GM23338 (cell line): ENCODE measurements at regions not wholly inside any gene's neighbourhood (a gene's known extent, or its start where the extent isn't known, plus 50 kb on each side); places are given as distances from the start of the nearest gene placed in this dataset.

Experiments used
- ATAC-seq: fragments of 200-7000 bp; cut with Tn5 transposase; 3 replicates; pipeline ENCODE4 v1.9.1; 2020
- DNase-seq: peaks from one replicate; pipeline ENCODE4 v3.0.0-alpha.2; 2015; ENCODE audit warnings: low spot score
- H2AFZ ChIP-seq: fragments of 200-600 bp; sonication (generic); 2 replicates; pipeline ENCODE4 v1.8.0; 2016; ENCODE audit warnings: antibody characterized with exemption, mild to moderate bottlenecking, moderate library complexity
- H3F3A ChIP-seq: fragments of 200-600 bp; sonication (generic); replicated peaks from 2 replicates; pipeline ENCODE4 v1.8.0; 2017; ENCODE audit warnings: antibody characterized with exemption, mixed run types, low read depth
- H3K27ac ChIP-seq: fragments of 200-600 bp; sonication (generic); 2 replicates; pipeline ENCODE4 v1.6.1; 2016; ENCODE audit warnings: low read depth
- H3K27me3 ChIP-seq: fragments of 200-600 bp; sonication (generic); 2 replicates; pipeline ENCODE4 v1.8.0; 2016; ENCODE audit warnings: mild to moderate bottlenecking, mixed run types, moderate library complexity; ENCODE audit not compliant: insufficient read depth
- H3K36me3 ChIP-seq: fragments of 200-600 bp; sonication (generic); 2 replicates; pipeline ENCODE4 v1.8.0; 2016; ENCODE audit warnings: mild to moderate bottlenecking; ENCODE audit not compliant: insufficient read depth
- H3K4me1 ChIP-seq: fragments of 200-600 bp; sonication (generic); 2 replicates; pipeline ENCODE4 v1.8.0; 2016; ENCODE audit warnings: mild to moderate bottlenecking, moderate library complexity; ENCODE audit not compliant: insufficient read depth
- H3K4me2 ChIP-seq: fragments of 200-600 bp; sonication (generic); 2 replicates; pipeline ENCODE4 v1.7.1; 2017; ENCODE audit warnings: mixed run types
- H3K4me3 ChIP-seq: fragments of 200-600 bp; sonication (generic); 2 replicates; pipeline ENCODE4 v1.6.1; 2016; ENCODE audit warnings: mixed run types
- H3K79me2 ChIP-seq: fragments of 200-600 bp; sonication (generic); replicated peaks from 2 replicates; pipeline ENCODE4 v1.8.0; 2017; ENCODE audit warnings: mild to moderate bottlenecking; ENCODE audit not compliant: insufficient read depth
- H3K9me2 ChIP-seq: fragments of 200-600 bp; sonication (generic); 2 replicates; pipeline ENCODE4 v1.8.0; 2017; ENCODE audit not compliant: insufficient read depth
- H4K20me1 ChIP-seq: fragments of 200-600 bp; sonication (generic); replicated peaks from 2 replicates; pipeline ENCODE4 v1.8.0; 2017; ENCODE audit warnings: mild to moderate bottlenecking; ENCODE audit not compliant: insufficient read depth
- H3K27ac Mint-ChIP-seq: 2 replicates; pipeline ENCODE4 v1.8.0; 2020; ENCODE audit warnings: inconsistent platforms, mild to moderate bottlenecking, moderate library complexity, mixed read lengths
- H3K27me3 Mint-ChIP-seq: 3 replicates; pipeline ENCODE4 v1.8.0; 2022; ENCODE audit warnings: low read depth, mild to moderate bottlenecking, moderate library complexity, mixed read lengths, inconsistent platforms; ENCODE audit not compliant: insufficient read depth, poor library complexity
- H3K36me3 Mint-ChIP-seq: 3 replicates; pipeline ENCODE4 v1.8.0; 2021; ENCODE audit warnings: low read depth, mild to moderate bottlenecking, inconsistent platforms, moderate library complexity, mixed read lengths
- H3K4me1 Mint-ChIP-seq: 3 replicates; pipeline ENCODE4 v1.8.0; 2020; ENCODE audit warnings: mild to moderate bottlenecking, inconsistent platforms, mixed read lengths
- H3K4me3 Mint-ChIP-seq: 3 replicates; pipeline ENCODE4 v1.8.0; 2021; ENCODE audit warnings: moderate library complexity, mild to moderate bottlenecking, inconsistent platforms, mixed read lengths
- H3K9me3 Mint-ChIP-seq: 3 replicates; pipeline ENCODE4 v1.8.0; 2020; ENCODE audit warnings: moderate library complexity, mild to moderate bottlenecking, inconsistent platforms, mixed read lengths
- CREB1 ChIP-seq: fragments of 250-450 bp; sonication (Bioruptor Pico); IDR thresholded peaks from 2 replicates; pipeline ENCODE4 v1.5.0; 2020; ENCODE audit warnings: low read depth, mild to moderate bottlenecking, moderate library complexity
- ETS1 ChIP-seq: IDR thresholded peaks from 2 replicates; pipeline ENCODE4 v1.6.1; 2016; ENCODE audit warnings: antibody characterized with exemption
- EZH2 ChIP-seq: fragments of 200-600 bp; sonication (generic); IDR thresholded peaks from one replicate; pipeline ENCODE4 v1.8.0; 2017; ENCODE audit warnings: antibody characterized with exemption, mild to moderate bottlenecking, low read depth; ENCODE audit not compliant: unreplicated experiment
- EZH2phosphoT487 ChIP-seq: fragments of 200-600 bp; sonication (generic); IDR thresholded peaks from one replicate; pipeline ENCODE4 v1.8.1; 2018; ENCODE audit warnings: antibody characterized with exemption; ENCODE audit not compliant: unreplicated experiment
- JUNB ChIP-seq: IDR thresholded peaks from one replicate; pipeline ENCODE4 v1.6.1; 2016; ENCODE audit warnings: antibody characterized with exemption; ENCODE audit not compliant: unreplicated experiment
- NANOG ChIP-seq: IDR thresholded peaks from 2 replicates; pipeline ENCODE4 v1.6.1; 2016; ENCODE audit warnings: antibody characterized with exemption, borderline replicate concordance
- POLR2AphosphoS5 ChIP-seq: IDR thresholded peaks from 2 replicates; pipeline ENCODE4 v1.6.1; 2016; ENCODE audit warnings: antibody characterized with exemption, low read depth
- REST ChIP-seq: IDR thresholded peaks from one replicate; pipeline ENCODE4 v1.6.1; 2018; ENCODE audit warnings: antibody characterized with exemption; ENCODE audit not compliant: unreplicated experiment
- STAT1 ChIP-seq: IDR thresholded peaks from one replicate; pipeline ENCODE4 v1.6.1; 2016; ENCODE audit warnings: antibody characterized with exemption; ENCODE audit not compliant: unreplicated experiment
- ZNF114 ChIP-seq: fragments of 250-450 bp; sonication (Bioruptor Pico); IDR thresholded peaks from 2 replicates; pipeline ENCODE4 v1.5.0; 2020; ENCODE audit warnings: mild to moderate bottlenecking, moderate library complexity
- ZNF331 ChIP-seq: fragments of 250-450 bp; sonication (Bioruptor Pico); IDR thresholded peaks from 2 replicates; pipeline ENCODE4 v1.5.0; 2020; ENCODE audit warnings: low read depth, mild to moderate bottlenecking, moderate library complexity
- ZNF462 ChIP-seq: fragments of 250-450 bp; sonication (Bioruptor Pico); IDR thresholded peaks from 2 replicates; pipeline ENCODE4 v1.5.0; 2020; ENCODE audit warnings: mild to moderate bottlenecking, moderate library complexity
- TF ChIP-seq, protein P1 (sequence below), 2 experiments: fragments of 200-600 bp in 1 of 2; sonication (generic) in 1 of 2; conservative IDR thresholded peaks; 2 replicates each; pipeline versions ENCODE4 v1.5.1 to v1.6.1; 2016 to 2017; ENCODE audit warnings: antibody characterized with exemption in 2 of 2, low read depth in 2 of 2, mild to moderate bottlenecking in 2 of 2, moderate library complexity in 1 of 2

DNA sequence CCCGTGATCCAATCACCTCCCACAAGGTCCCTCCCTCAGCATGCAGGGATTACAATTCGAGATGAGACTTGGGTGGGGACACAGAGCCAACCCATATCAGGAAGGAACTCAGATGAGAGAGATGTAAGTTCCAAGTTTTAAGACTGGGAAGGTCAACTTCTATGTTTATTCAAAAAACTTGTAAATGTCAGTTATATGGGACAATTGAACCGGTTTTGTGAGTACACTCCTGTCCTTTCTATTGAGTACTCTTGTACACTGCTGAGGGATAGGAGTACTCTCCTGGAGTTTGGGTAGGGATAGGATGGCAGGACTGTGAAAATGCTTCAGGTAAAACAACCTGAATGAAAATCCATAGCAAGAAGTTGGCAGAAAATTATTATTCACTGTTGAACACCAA, 239.1 kb downstream of the ZNF674 start:
- Histone ChIP-seq H3K36me3 (no peaks in the 10 kb centered on the region), H3K4me2 (no peak overlapping the region), H3K9me2 (no peaks in the 10 kb centered on the region), H4K20me1 (no peaks in the 10 kb centered on the region), H3K4me3 (no peak overlapping the region), H3K27me3 (no peaks in the 10 kb centered on the region), H2AFZ (no peak overlapping the region), H3K27ac (no peak overlapping the region), H3K4me1 (peaks cover 7% of the 10 kb centered on the region), H3F3A (no peaks in the 10 kb centered on the region), H3K79me2 (no peaks in the 10 kb centered on the region)
- H3K36me3 Mint-ChIP-seq = peaks cover 17% of the 10 kb centered on the region
- no peak overlapping the region for H3K27ac Mint-ChIP-seq
- TF ChIP-seq CREB1 (CRISPR knock-in tag) = no peak
- TF ChIP-seq NANOG = no peak
- no peak for TF ChIP-seq REST
- TF ChIP-seq, protein P1, sequence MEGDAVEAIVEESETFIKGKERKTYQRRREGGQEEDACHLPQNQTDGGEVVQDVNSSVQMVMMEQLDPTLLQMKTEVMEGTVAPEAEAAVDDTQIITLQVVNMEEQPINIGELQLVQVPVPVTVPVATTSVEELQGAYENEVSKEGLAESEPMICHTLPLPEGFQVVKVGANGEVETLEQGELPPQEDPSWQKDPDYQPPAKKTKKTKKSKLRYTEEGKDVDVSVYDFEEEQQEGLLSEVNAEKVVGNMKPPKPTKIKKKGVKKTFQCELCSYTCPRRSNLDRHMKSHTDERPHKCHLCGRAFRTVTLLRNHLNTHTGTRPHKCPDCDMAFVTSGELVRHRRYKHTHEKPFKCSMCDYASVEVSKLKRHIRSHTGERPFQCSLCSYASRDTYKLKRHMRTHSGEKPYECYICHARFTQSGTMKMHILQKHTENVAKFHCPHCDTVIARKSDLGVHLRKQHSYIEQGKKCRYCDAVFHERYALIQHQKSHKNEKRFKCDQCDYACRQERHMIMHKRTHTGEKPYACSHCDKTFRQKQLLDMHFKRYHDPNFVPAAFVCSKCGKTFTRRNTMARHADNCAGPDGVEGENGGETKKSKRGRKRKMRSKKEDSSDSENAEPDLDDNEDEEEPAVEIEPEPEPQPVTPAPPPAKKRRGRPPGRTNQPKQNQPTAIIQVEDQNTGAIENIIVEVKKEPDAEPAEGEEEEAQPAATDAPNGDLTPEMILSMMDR (conservative IDR thresholded peaks at IDR 0.05; ENCODE audit: low read depth in 2 of 2) = no peak
- no peak for TF ChIP-seq ZNF114
- no peak for TF ChIP-seq ZNF331 (CRISPR knock-in tag)
- no peak for TF ChIP-seq EZH2phosphoT487
- no peak for TF ChIP-seq EZH2
- no peak for TF ChIP-seq ZNF462 (CRISPR knock-in tag)
- no peak for TF ChIP-seq POLR2AphosphoS5
- TF ChIP-seq JUNB = no peak
- TF ChIP-seq ETS1 = no peak
- TF ChIP-seq STAT1 = no peak
- H3K4me1 Mint-ChIP-seq = peaks cover 9% of the 10 kb centered on the region; the same call in 2 of the 3 replicates
- ATAC-seq (no peak), DNase-seq (no peak)
- peaks cover 22% of the 10 kb centered on the region for H3K9me3 Mint-ChIP-seq
- H3K4me3 Mint-ChIP-seq = no peak overlapping the region
- H3K27me3 Mint-ChIP-seq = no peaks in the 10 kb centered on the region
